Neural cell (in vitro differentiated cells): ENCODE measurements at regions not wholly inside any gene's neighbourhood (a gene's known extent, or its start where the extent isn't known, plus 50 kb on each side); places are given as distances from the start of the nearest gene placed in this dataset.

Experiments used
- H2AFZ ChIP-seq: fragments of 200-600, 300-800 bp; sonication (generic), shearing (Covaris generic); 2 replicates; pipeline ENCODE4 v1.6.0; 2014; ENCODE audit warnings: low read depth, mild to moderate bottlenecking, antibody characterized with exemption, low read length, moderate library complexity
- H3F3A ChIP-seq: fragments of 200-600 bp; shearing (Covaris generic); 2 replicates; pipeline ENCODE4 v1.6.1; 2016; ENCODE audit warnings: mild to moderate bottlenecking, moderate library complexity, mixed read lengths, antibody characterized with exemption, low read length; ENCODE audit not compliant: insufficient read depth, poor library complexity, severe bottlenecking
- H3K27ac ChIP-seq: fragments of 200-600, 300-800 bp; sonication (generic), shearing (Covaris generic); 2 replicates; pipeline ENCODE4 v1.5.1; 2014; ENCODE audit warnings: mild to moderate bottlenecking, low read length, moderate library complexity
- H3K27me3 ChIP-seq: fragments of 300-800, 200-600 bp; sonication (generic), shearing (Covaris generic); 2 replicates; pipeline ENCODE4 v1.6.0; 2014; ENCODE audit warnings: mild to moderate bottlenecking, low read depth, low read length, moderate library complexity; ENCODE audit not compliant: insufficient read depth
- H3K36me3 ChIP-seq: fragments of 300-800, 200-600 bp; sonication (generic), shearing (Covaris generic); 2 replicates; pipeline ENCODE4 v1.5.1; 2014; ENCODE audit warnings: mild to moderate bottlenecking, antibody characterized with exemption, low read length, moderate library complexity; ENCODE audit not compliant: insufficient read depth
- H3K4me2 ChIP-seq: fragments of 300-800, 200-600 bp; sonication (generic), shearing (Covaris generic); 2 replicates; pipeline ENCODE4 v1.6.0; 2014; ENCODE audit warnings: mild to moderate bottlenecking, low read length
- H3K4me3 ChIP-seq: fragments of 300-800, 200-600 bp; sonication (generic), shearing (Covaris generic); 2 replicates; pipeline ENCODE4 v1.5.1; 2014; ENCODE audit warnings: mild to moderate bottlenecking, low read length, moderate library complexity
- H3K79me2 ChIP-seq: fragments of 200-600 bp; shearing (Covaris generic); replicated peaks from 2 replicates; pipeline ENCODE4 v1.6.0; 2014; ENCODE audit warnings: mild to moderate bottlenecking, low read length, moderate library complexity; ENCODE audit not compliant: insufficient read depth
- H3K9ac ChIP-seq: fragments of 300-800, 200-600 bp; sonication (generic), shearing (Covaris generic); 2 replicates; pipeline ENCODE4 v1.6.1; 2016; ENCODE audit warnings: mild to moderate bottlenecking, low read length, mixed read lengths
- H3K9me2 ChIP-seq: fragments of 200-600 bp; shearing (Covaris generic); 2 replicates; pipeline ENCODE4 v1.6.1; 2016; ENCODE audit warnings: mild to moderate bottlenecking, low read length, mixed read lengths; ENCODE audit not compliant: insufficient read depth
- H3K9me3 ChIP-seq: fragments of 200-600, 300-800 bp; sonication (generic), shearing (Covaris generic); 2 replicates; pipeline ENCODE4 v1.6.1; 2016; ENCODE audit warnings: mild to moderate bottlenecking, mixed run types, low read length, moderate library complexity, mixed read lengths
- H4K20me1 ChIP-seq: fragments of 200-600 bp; shearing (Covaris generic); 2 replicates; pipeline ENCODE4 v1.6.1; 2016; ENCODE audit warnings: mild to moderate bottlenecking, mixed run types; ENCODE audit not compliant: insufficient read depth
- CTCF ChIP-seq: fragments of 450-650 bp; IDR thresholded peaks from 2 replicates; pipeline ENCODE4 v1.5.1; 2014; ENCODE audit warnings: antibody characterized with exemption, mild to moderate bottlenecking, moderate library complexity; ENCODE audit not compliant: poor library complexity, severe bottlenecking
- EP300 ChIP-seq: fragments of 450-650 bp; conservative IDR thresholded peaks from 2 replicates; pipeline ENCODE4 v1.6.1; 2014; ENCODE audit warnings: antibody characterized with exemption, mild to moderate bottlenecking, moderate library complexity; ENCODE audit not compliant: poor library complexity, severe bottlenecking
- EZH2 ChIP-seq: fragments of 200-600, 300-800 bp; shearing (Covaris generic), sonication (generic); IDR thresholded peaks from 2 replicates; pipeline ENCODE4 v1.6.1; 2014; ENCODE audit warnings: antibody characterized with exemption, low read length, borderline replicate concordance, mild to moderate bottlenecking; ENCODE audit not compliant: insufficient read depth, poor library complexity, severe bottlenecking
- MXI1 ChIP-seq: fragments of 450-650 bp; conservative IDR thresholded peaks from 2 replicates; pipeline ENCODE4 v1.6.1; 2014; ENCODE audit warnings: antibody characterized with exemption, mild to moderate bottlenecking; ENCODE audit not compliant: poor library complexity, severe bottlenecking
- POLR2AphosphoS5 ChIP-seq: IDR thresholded peaks from 2 replicates; pipeline ENCODE4 v1.6.1; 2012
- RAD21 ChIP-seq: fragments of 450-650 bp; conservative IDR thresholded peaks from 2 replicates; pipeline ENCODE4 v1.6.1; 2014; ENCODE audit warnings: antibody characterized with exemption, mild to moderate bottlenecking, moderate library complexity
- REST ChIP-seq: IDR thresholded peaks from 2 replicates; pipeline ENCODE4 v1.6.1; 2012; ENCODE audit warnings: borderline replicate concordance
- SMC3 ChIP-seq: fragments of 450-650 bp; conservative IDR thresholded peaks from 2 replicates; pipeline ENCODE4 v1.6.1; 2014; ENCODE audit warnings: antibody characterized with exemption, mild to moderate bottlenecking, moderate library complexity; ENCODE audit not compliant: poor library complexity
- TAF1 ChIP-seq: IDR thresholded peaks from 2 replicates; pipeline ENCODE4 v1.6.1; 2012; ENCODE audit warnings: low read depth

- no peak overlapping the region for H3K27ac ChIP-seq
- no peaks in the 10 kb centered on the region for H3K36me3 ChIP-seq
- H3K79me2 ChIP-seq = no peaks in the 10 kb centered on the region
- TF ChIP-seq SMC3 = no peak
- no peak for TF ChIP-seq REST
- no peak for TF ChIP-seq TAF1
- no peak for TF ChIP-seq RAD21
- TF ChIP-seq CTCF = no peak
- no peak overlapping the region for H3K9ac ChIP-seq
- no peaks in the 10 kb centered on the region for H3K9me2 ChIP-seq
- no peak overlapping the region for H3K4me2 ChIP-seq
- no peaks in the 10 kb centered on the region for H3K27me3 ChIP-seq
- no peaks in the 10 kb centered on the region for H3F3A ChIP-seq
- no peaks in the 10 kb centered on the region for H4K20me1 ChIP-seq
- H3K9me3 ChIP-seq = no peaks in the 10 kb centered on the region
- H2AFZ ChIP-seq = no peak overlapping the region
- H3K4me3 ChIP-seq = no peak overlapping the region
Measured at GRCh38 chr2:235352541-235352940, 141.3 kb upstream of the AGAP1 start.

- TF ChIP-seq MXI1 = no peak
- no peak for TF ChIP-seq RAD21
- no peak for TF ChIP-seq CTCF
- no peak for TF ChIP-seq REST
- no peak for TF ChIP-seq SMC3
- no peak for TF ChIP-seq EZH2
- no peak for TF ChIP-seq EP300
- no peak for TF ChIP-seq TAF1
- no peak for TF ChIP-seq POLR2AphosphoS5
- Histone ChIP-seq H2AFZ (no peak overlapping the region), H3K9me2 (no peaks in the 10 kb centered on the region), H3K36me3 (no peaks in the 10 kb centered on the region), H3K27ac (no peak overlapping the region), H3K4me3 (no peak overlapping the region), H3F3A (no peaks in the 10 kb centered on the region), H3K27me3 (no peaks in the 10 kb centered on the region), H3K79me2 (no peaks in the 10 kb centered on the region), H3K9me3 (no peaks in the 10 kb centered on the region), H3K9ac (no peak overlapping the region), H3K4me2 (no peak overlapping the region), H4K20me1 (no peaks in the 10 kb centered on the region)
Measured at GRCh38 chr2:235357881-235358280, 136.0 kb upstream of the AGAP1 start.
